DMS 273 (cell line): ENCODE measurements at regions not wholly inside any gene's neighbourhood (a gene's known extent, or its start where the extent isn't known, plus 50 kb on each side); places are given as distances from the start of the nearest gene placed in this dataset.
A peak's percentile ranks its signal among the peaks of the same experiment; 100 is the strongest.

Source experiments
- DNase-seq: peaks from one replicate; lab custom pipeline; 2025; ENCODE audit not compliant: unreplicated experiment; lab: John Stamatoyannopoulos, UW

- DNase-seq = no peak
These were observed 60.6 kb upstream of the LMO4 start for GRCh38 chr1:87268111-87268510.

- DNase-seq = no peak
These were observed 58.8 kb upstream of the LMO4 start for GRCh38 chr1:87269921-87270320.

- DNase-seq = no peak
These were observed 55.4 kb upstream of the LMO4 start for GRCh38 chr1:87273291-87273690.

GRCh38 chr1:87274851-87275250, 53.8 kb upstream of the LMO4 start:
- DNase-seq = peak; percentile 15

- no peak for DNase-seq
These were observed 49.7 kb upstream of the LMO4 start for GRCh38 chr1:87278825-87279535.
